GM12874 (cell line): ENCODE measurements at regions not wholly inside any gene's neighbourhood (a gene's known extent, or its start where the extent isn't known, plus 50 kb on each side); places are given as distances from the start of the nearest gene placed in this dataset.

Source experiments
- CTCF ChIP-seq: IDR thresholded peaks from 2 replicates; pipeline ENCODE4 v1.5.1; 2011; ENCODE audit warnings: low read depth, mild to moderate bottlenecking, control low read depth, low read length, moderate library complexity; ENCODE audit not compliant: insufficient read depth

- TF ChIP-seq CTCF = no peak
These were observed 533.6 kb downstream of the TRAM1L1 start for GRCh38 chr4:116551806-116552205.

GRCh38 chr4:116547632-116548031 is 537.7 kb downstream of the TRAM1L1 start:
- no peak for TF ChIP-seq CTCF

GRCh38 chr4:116546759-116547158 is 538.6 kb downstream of the TRAM1L1 start:
- no peak for TF ChIP-seq CTCF

GRCh38 chr4:116544946-116545345 is 540.4 kb downstream of the TRAM1L1 start:
- TF ChIP-seq CTCF = no peak

GRCh38 chr4:116539744-116540143 is 545.6 kb downstream of the TRAM1L1 start:
- no peak for TF ChIP-seq CTCF

GRCh38 chr4:116537828-116538227 is 547.5 kb downstream of the TRAM1L1 start:
- no peak for TF ChIP-seq CTCF

- no peak for TF ChIP-seq CTCF
These were observed 553.5 kb downstream of the TRAM1L1 start for GRCh38 chr4:116531870-116532269.

GRCh38 chr4:116531026-116531425 is 554.4 kb downstream of the TRAM1L1 start:
- TF ChIP-seq CTCF = no peak
